CD4-positive, alpha-beta T cell (primary cell): ENCODE measurements at regions not wholly inside any gene's neighbourhood (a gene's known extent, or its start where the extent isn't known, plus 50 kb on each side); places are given as distances from the start of the nearest gene placed in this dataset.

Source experiments
- ATAC-seq: fragments of 200-7000 bp; cut with Tn5 transposase; one replicate; pipeline ENCODE4 v1.10.0; 2022; ENCODE audit warnings: mild to moderate bottlenecking; ENCODE audit not compliant: poor library complexity
- CTCF ChIA-PET: fragments of 350-600 bp; sonication (Branson Sonifier 250); formaldehyde crosslinking; loops from one replicate; lab custom pipeline; 2021; ENCODE audit warnings: antibody characterized with exemption, inconsistent platforms; lab: Charles Lee
- POLR2A ChIA-PET: fragments of 350-600 bp; sonication (Branson Sonifier 250); formaldehyde crosslinking; loops from one replicate; lab custom pipeline; 2021; ENCODE audit warnings: antibody characterized with exemption, inconsistent platforms; lab: Charles Lee
- DNase-seq, 14 experiments: peaks; one replicate each; pipeline ENCODE4 v3.0.0-alpha.2; 2013 to 2020; ENCODE audit warnings: mixed read lengths in 2 of 14
- H3K27ac ChIP-seq, 2 donors: one replicate each; pipeline versions ENCODE4 v1.5.1 to v1.7.0; 2013; ENCODE audit warnings: low read length in 2 of 2, low read depth in 1 of 2, mild to moderate bottlenecking in 1 of 2
- H3K27me3 ChIP-seq, 2 experiments: 1 replicate in 1 of 2; 2 replicates in 1 of 2; pipeline versions ENCODE4 v1.6.1 to v1.7.0; 2013; ENCODE audit warnings: low read length in 2 of 2, control low read depth in 1 of 2, mild to moderate bottlenecking in 1 of 2, moderate library complexity in 1 of 2; ENCODE audit not compliant: insufficient read depth in 2 of 2, control insufficient read depth in 1 of 2
- H3K36me3 ChIP-seq: one replicate; pipeline ENCODE4 v1.6.1; 2013; ENCODE audit warnings: low read length, control low read depth; ENCODE audit not compliant: insufficient read depth
- H3K4me1 ChIP-seq: one replicate; pipeline ENCODE4 v1.6.1; 2013; ENCODE audit warnings: low read length, control low read depth; ENCODE audit not compliant: insufficient read depth
- H3K4me3 ChIP-seq: one replicate; pipeline ENCODE4 v1.5.1; 2013; ENCODE audit warnings: mild to moderate bottlenecking, low read length, moderate library complexity
- H3K9me3 ChIP-seq, 2 experiments: 1 replicate in 1 of 2; 2 replicates in 1 of 2; pipeline versions ENCODE4 v1.6.1 to v1.7.0; 2013; ENCODE audit warnings: low read length in 2 of 2, mild to moderate bottlenecking in 2 of 2, control low read depth in 1 of 2, moderate library complexity in 1 of 2; ENCODE audit not compliant: control insufficient read depth in 1 of 2, insufficient read depth in 1 of 2
- H3K27ac Mint-ChIP-seq: one replicate; pipeline ENCODE4 v1.8.0; 2020; ENCODE audit warnings: mixed read lengths
- H3K27me3 Mint-ChIP-seq: one replicate; pipeline ENCODE4 v1.8.0; 2021; ENCODE audit warnings: mixed read lengths
- H3K36me3 Mint-ChIP-seq: one replicate; pipeline ENCODE4 v1.8.0; 2021; ENCODE audit warnings: low read depth, mixed read lengths
- H3K4me1 Mint-ChIP-seq: one replicate; pipeline ENCODE4 v1.8.0; 2021; ENCODE audit warnings: low read depth, mixed read lengths
- H3K4me3 Mint-ChIP-seq: one replicate; pipeline ENCODE4 v1.8.0; 2020; ENCODE audit warnings: mild to moderate bottlenecking, mixed read lengths
- H3K9me3 Mint-ChIP-seq: one replicate; pipeline ENCODE4 v1.8.0; 2020; ENCODE audit warnings: mixed read lengths
- CTCF ChIP-seq: fragments of 200-600 bp; IDR thresholded peaks from one replicate; pipeline ENCODE4 v1.8.0; 2022; ENCODE audit warnings: antibody characterized with exemption, mild to moderate bottlenecking
- intact Hi-C, 2 experiments: fragments of 100-400 bp; cut with DNase I in 1 of 2; cut with micrococcal nuclease in 1 of 2; formaldehyde crosslinking; loops; one replicate each; pipeline versions ENCODE4 v1.15.1 to v1.9.0; 2023 to 2025; cut with DNase I, micrococcal nuclease

- DNase-seq (no peak), ATAC-seq (no peak)
- no peak overlapping the region for H3K27ac ChIP-seq
- POLR2A ChIA-PET: no interaction called here
- peaks cover 4% of the 10 kb centered on the region for H3K4me1 ChIP-seq
- H3K36me3 Mint-ChIP-seq: no peaks in the 10 kb centered on the region
- H3K4me1 Mint-ChIP-seq: peaks cover 4% of the 10 kb centered on the region
- no peak for TF ChIP-seq CTCF
- H3K4me3 ChIP-seq: no peak overlapping the region
- CTCF ChIA-PET: no interaction called here
- H3K36me3 ChIP-seq: peaks cover 6% of the 10 kb centered on the region
- H3K27ac Mint-ChIP-seq: no peak overlapping the region
- intact Hi-C loops: no loop called here
- H3K27me3 Mint-ChIP-seq: no peaks in the 10 kb centered on the region
- H3K4me3 Mint-ChIP-seq: no peak overlapping the region
- H3K27me3 ChIP-seq: no peaks in the 10 kb centered on the region
- no peaks in the 10 kb centered on the region for H3K9me3 ChIP-seq
- no peaks in the 10 kb centered on the region for H3K9me3 Mint-ChIP-seq
Measured at GRCh38 chr2:8395718-8396117, 286.1 kb upstream of the ID2 start.

- H3K9me3 ChIP-seq: no peaks in the 10 kb centered on the region
- no peaks in the 10 kb centered on the region for H3K27me3 ChIP-seq
- ChIA-PET CTCF (no interaction called here), POLR2A (no interaction called here)
- peaks cover 4% of the 10 kb centered on the region for H3K4me1 ChIP-seq
- Mint-ChIP-seq H3K4me3 (no peak overlapping the region), H3K27me3 (no peaks in the 10 kb centered on the region), H3K36me3 (no peaks in the 10 kb centered on the region), H3K4me1 (peaks cover 4% of the 10 kb centered on the region), H3K27ac (no peak overlapping the region), H3K9me3 (no peaks in the 10 kb centered on the region)
- H3K4me3 ChIP-seq: no peak overlapping the region
- H3K36me3 ChIP-seq: no peaks in the 10 kb centered on the region
- H3K27ac ChIP-seq: no peak overlapping the region
- ATAC-seq (no peak), DNase-seq (no peak)
- intact Hi-C loops: no loop called here
- TF ChIP-seq CTCF: no peak
Measured at GRCh38 chr2:8398040-8398668, 283.7 kb upstream of the ID2 start.

GRCh38 chr2:8399731-8400130, 282.1 kb upstream of the ID2 start:
- TF ChIP-seq CTCF: no peak
- CTCF ChIA-PET: no interaction called here
- Histone ChIP-seq H3K36me3 (no peaks in the 10 kb centered on the region), H3K4me1 (peaks cover 4% of the 10 kb centered on the region), H3K27ac (no peak overlapping the region), H3K9me3 (no peaks in the 10 kb centered on the region), H3K4me3 (no peak overlapping the region), H3K27me3 (no peaks in the 10 kb centered on the region)
- Mint-ChIP-seq H3K36me3 (no peaks in the 10 kb centered on the region), H3K4me3 (no peak overlapping the region), H3K27ac (no peak overlapping the region), H3K4me1 (peaks cover 4% of the 10 kb centered on the region), H3K27me3 (no peaks in the 10 kb centered on the region), H3K9me3 (no peaks in the 10 kb centered on the region)
- intact Hi-C loops: no loop called here
- ATAC-seq (no peak), DNase-seq (no peak)
- POLR2A ChIA-PET: no interaction called here
